Effector CD8-positive, alpha-beta T cell (primary cell): ENCODE measurements at regions not wholly inside any gene's neighbourhood (a gene's known extent, or its start where the extent isn't known, plus 50 kb on each side); places are given as distances from the start of the nearest gene placed in this dataset.

Experiments
- DNase-seq: peaks from one replicate; lab custom pipeline; 2025; lab: John Stamatoyannopoulos, UW

DNA sequence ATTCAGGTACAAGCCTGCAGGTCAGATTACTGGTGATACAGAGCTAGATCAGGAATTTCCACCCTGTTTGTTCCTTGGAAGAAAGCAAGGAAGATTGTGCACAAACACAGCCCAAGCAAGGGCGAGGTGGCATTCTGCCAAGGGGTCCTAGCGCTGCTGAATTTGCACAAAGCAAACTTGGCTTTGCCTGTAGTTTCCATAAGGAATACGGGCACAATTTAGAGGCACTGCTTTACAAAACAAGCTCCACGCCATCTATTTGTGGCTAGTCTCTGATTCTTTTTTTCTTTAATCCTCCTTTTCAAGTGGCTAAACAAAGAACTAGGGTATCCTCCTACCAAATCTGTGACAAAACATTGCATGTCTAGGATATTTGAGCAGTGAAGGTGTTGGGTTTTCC is 195.5 kb upstream of the ACVR2A start:
- no peak for DNase-seq

DNA sequence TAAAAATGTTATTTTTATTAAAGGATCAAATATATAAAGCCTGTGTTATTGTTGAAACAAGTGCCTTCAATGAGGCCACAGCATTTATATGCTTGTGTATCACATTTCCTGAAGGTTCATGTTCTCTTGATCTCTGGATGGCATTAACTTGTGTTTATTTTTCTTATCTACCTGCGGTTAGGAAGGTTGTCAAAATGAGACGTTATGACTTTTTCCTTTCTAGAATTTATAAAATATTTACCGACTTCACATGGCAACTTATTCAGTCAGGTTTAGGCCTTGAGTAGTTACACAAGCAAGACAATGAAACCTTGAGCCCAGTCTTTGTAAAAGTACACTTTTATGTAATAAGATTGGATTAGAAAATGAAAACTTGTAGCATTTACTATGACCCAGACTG is 196.4 kb upstream of the ACVR2A start:
- no peak for DNase-seq

DNA sequence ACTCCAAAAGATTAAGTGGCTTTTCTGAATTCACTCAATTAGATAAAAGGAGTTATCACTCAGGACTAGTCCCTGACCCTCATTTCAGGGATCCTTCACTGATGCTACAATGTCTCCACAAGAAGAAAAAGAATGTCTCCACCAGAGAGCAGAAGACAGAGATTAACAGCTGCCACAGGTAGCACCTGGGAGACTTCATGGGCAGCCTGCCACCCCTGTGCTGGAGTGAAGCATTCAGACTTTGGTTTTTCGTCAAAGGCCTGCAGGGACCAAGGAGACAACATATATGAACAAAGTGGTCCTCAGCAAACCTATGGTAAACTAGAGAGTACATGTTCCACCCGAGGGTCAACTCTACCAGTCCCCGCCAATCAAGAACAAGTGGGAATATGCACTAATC is 197.0 kb upstream of the ACVR2A start:
- no peak for DNase-seq

DNA sequence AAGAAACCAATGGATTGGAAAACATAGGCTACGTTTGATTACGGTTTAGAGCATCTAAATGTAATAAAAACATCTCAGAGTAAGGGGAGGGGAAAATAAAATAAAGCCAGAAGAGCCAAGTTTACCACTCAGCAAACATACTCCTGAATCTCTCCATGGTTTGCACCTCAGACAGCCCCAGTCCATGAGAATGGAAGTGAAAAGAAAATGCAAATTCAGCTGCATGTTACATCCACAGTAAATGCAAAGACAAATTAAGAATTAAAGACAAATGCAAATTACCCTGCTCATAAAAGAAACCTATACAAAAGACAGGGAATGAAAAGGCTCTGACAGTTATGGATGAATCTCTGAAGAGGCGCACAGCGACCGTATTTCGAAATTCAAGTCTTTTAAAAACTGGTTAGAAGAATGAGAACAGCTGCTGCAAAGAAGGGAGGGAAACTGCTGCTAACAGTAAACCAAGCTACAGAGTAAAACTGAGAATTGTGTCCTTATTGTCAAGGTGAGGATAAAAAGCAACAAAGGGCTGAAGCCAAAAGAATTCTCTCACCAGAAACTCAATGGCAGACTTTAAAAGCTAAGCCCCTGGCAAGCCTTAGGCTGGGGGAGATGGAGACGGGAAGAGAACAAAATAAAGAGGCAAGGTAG is 197.9 kb upstream of the ACVR2A start:
- DNase-seq = no peak

DNA sequence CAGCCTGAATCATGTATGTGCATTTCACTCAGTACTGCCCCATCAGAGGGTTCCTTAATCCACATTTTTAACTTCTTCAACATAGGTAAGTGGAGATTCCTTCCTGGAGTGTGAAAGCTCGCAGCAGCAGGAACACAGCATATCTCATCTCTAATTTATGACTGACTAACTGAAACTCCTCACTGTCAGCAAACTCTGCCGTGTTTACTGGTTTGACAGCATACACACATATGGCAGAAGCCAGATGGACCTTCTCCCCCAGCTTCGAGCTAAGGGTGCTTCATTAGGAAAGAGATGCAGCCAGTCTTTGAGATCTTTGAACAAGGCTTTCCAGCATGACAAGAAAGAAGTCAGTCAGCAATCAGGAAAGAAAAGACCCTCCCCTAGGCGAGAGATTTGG is 200.3 kb upstream of the ACVR2A start:
- no peak for DNase-seq

DNA sequence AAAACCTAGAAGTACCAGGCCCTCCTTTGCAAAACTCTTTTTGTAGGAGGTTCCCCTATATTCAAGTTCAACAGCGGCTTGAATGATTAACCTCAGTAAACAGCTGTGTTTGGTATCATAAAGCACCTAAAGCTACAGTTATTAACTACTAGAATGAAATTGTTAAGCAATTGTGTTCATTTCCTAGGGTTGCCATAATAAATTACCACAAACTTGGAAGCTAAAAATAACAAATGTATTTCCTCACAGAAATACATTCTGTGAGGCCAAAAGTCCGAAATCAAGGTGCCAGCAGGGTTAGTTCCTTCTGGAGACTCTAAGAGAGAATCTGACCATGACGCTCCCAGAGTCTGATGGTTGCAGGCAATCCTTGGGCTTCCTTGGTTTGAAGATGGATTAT is 202.1 kb upstream of the ACVR2A start:
- DNase-seq = no peak

DNA sequence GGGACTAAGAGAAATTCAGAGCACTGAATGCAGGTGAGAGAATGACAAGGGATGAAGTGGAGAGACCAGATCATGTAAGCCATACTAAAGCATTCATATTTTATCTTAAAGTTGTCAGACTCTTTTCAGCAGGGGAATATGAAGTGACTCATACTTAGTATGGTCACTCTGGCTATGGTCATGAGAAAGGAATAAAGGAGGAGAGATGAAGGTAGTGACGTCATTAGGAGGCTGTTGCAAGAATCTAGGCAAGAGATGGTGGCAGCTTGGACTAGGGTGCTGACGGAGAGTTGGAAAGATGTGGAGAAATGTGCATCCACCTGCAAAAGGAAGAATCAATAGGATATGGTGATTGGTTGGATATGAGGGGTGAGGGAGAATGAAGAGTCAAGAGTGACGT is 203.2 kb upstream of the ACVR2A start:
- no peak for DNase-seq

DNA sequence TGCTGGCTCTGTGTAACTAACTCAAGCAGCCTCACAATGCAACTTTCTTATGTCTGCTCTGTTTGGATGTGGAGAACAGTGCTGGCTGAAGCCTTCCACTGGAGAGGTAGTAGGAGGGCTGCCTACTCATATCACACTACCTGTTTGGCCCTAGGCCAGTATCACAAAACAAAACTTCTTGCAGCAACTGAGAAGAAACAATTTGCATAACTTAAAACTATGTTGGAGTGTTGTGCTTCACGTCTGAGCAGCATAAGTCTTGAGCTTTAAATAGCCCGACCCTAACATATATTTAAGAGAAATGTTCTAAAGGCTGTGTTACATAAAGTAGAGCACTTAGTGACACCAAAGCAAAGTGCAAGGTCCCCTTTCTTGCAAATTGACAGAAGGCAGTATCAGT is 204.9 kb upstream of the ACVR2A start:
- no peak for DNase-seq

DNA sequence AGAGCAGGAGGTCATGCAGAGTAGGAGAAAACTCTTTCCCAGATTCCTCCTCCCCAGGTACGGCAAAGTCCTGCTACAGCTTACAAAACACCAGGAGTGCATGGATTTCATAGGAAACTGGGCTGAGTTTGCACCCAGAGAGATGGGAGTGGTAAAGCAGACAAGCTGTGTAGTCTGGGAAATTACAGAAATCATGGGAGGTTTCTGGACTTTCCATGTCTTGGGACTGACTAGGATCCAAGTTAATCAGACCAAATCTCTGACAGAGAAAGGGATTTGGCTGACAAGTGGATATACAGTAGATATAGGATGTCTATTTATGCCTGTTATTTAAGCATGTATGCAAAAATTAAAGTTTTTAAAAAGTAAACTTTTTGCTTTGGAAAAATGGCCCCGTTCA is 205.4 kb upstream of the ACVR2A start:
- DNase-seq = no peak

DNA sequence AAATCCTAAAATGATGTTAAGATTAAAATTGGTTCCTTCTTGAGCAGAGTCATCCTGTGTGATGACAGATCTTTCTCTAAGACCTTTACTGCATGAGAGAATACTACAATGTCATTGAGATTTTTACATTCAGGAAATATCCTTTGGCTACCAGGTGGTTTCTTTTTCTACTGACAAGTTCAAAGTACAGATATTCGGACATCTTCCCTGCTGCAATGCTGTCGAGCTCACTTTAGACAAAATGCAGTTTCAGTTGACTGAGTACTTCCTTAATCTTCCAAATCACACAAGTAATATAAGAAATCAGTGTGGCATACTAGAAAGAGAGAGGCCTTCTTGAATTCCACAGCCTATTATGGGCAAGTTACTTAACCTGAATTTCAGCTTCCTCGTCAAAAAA is 207.9 kb upstream of the ACVR2A start:
- no peak for DNase-seq

DNA sequence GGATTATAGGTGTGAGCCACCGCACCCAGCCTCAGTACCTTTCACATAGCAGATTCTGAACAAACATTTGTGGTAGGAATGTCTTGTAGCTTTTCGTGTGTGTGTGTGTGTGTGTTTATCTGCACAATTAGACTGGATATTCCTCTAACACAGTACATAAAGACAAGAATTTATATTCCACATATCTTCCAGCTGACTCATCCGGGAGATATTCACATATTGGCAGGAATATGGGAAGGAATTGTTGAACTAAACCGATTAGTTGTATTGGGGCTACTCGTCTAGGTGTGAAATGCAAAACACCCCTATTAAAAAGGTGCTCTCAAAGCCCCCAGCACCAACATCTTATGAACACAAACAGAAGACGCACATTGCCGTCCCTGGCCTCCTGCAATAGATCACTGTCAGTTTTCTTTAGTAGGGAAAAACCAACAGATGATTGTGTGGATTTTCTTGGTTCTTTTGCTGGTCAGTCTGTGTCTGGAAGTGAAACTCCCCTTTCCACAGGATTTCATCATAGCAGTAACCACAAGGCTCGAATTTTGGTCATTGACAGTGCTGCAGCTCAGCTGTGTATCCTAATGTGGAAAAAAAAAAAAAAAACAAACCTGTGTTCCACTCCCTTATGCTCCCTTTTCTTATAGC is 208.5 kb upstream of the ACVR2A start:
- no peak for DNase-seq

DNA sequence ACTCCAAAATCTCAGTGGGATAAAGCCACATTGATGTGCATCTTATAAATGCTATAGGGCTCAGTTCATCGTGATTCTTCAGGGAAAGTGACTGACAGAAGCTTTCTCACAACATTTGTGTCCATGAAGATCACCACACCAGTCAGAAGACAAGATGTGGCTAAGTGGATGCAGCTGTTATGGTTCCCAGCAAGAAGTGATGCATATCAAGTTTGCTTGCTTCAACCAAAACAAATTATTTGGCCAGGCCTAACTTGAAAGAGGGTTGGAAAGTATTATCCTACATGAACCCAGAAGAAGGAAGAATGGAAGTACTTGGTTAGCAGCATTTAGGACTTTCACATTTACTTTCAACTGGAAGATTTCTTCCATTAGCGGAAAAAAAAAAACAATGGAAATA is 210.0 kb upstream of the ACVR2A start:
- DNase-seq = no peak

DNA sequence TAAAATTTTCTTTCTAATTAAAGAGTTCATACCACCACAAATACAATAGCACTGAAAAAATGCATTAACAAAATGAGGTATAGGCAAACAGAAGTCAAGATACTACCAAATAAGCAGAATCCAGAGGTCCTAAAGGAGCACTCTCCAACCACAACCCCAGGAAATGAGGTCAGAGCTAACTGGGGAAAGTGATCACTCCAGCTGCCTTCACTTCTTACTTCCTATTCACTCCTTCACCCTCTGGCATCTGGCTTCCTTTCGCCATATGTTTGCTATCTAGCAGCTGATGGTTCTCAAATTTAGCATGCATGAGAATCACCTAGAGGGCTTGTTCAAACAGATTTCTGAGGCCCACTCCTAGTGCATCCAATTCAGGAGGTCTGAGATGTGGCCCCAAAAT is 212.6 kb upstream of the ACVR2A start:
- DNase-seq = no peak

DNA sequence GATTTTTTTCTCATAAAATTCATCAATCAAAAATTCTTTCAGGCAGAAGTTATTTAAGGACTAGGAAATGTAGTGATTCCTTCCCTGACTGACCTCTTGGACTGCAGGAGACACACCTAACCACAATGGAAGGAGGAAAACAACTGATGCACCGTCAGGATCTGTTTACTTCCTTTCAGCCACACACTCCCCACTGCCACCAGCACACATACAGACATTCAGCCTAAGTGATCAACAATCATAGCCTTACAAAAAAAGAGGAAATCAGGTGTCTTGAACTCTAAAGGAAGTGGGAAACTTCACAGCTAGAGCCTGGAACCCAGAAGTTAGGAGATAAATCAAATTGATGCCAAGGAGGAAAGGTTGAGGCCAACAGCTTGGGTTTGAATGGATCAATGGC is 213.5 kb upstream of the ACVR2A start:
- no peak for DNase-seq

DNA sequence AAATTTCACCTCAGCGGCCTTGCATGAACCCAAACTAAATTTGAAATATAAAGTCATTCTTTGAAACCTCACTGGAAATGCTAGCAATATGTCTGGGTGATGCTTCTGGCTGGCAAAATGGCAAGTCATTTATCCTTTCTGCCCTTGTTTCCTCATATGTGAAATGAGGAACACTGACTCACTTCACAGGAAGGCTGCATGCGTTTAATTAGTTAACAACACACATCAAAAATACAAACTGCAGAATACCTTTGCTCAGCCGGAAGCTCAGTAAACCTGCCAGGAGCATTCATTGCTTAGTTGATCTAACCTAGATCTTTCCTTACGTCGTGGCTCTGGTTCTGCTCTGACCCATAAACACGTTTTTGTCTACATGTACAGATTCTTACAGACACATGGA is 214.2 kb upstream of the ACVR2A start:
- DNase-seq = no peak

DNA sequence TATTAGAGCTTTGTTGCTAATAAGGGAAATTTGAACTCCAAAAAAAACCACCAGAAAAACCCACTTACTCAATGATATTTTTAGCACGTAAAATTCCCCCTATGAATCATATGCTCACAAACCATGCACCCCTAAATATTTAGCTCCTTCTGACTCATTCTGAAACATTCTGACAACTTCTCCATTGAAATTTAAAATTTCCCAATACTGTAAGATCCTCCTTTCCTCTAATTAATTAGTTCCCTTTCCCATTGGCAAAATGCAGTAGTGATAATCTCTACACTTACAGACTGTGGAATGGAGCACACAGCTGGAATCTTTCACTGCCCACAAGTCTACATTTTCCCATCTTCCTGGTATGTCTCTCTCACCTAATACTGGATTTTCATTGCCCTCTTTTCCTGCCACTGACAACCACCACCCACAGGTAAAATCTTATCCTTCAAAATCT is 215.8 kb upstream of the ACVR2A start:
- DNase-seq = no peak

DNA sequence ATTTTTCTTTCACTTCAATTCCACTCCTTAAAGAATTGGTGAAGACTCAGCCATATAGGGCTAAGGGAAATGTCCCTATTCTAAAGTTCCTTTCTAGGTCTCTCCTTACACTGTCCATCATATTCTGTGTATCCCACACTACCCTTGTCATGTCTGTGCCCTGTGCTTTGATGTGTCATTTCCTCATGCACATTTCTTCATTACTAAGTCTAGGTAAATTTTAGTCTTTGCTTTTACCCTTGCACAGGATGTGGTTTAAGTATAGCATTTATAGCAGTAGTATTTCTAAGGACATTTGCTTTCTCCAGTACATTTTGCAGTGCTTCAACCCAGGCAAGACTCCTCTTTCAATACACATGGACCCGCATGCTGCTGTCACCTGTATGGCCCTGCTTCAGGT is 221.5 kb upstream of the ACVR2A start:
- no peak for DNase-seq

DNA sequence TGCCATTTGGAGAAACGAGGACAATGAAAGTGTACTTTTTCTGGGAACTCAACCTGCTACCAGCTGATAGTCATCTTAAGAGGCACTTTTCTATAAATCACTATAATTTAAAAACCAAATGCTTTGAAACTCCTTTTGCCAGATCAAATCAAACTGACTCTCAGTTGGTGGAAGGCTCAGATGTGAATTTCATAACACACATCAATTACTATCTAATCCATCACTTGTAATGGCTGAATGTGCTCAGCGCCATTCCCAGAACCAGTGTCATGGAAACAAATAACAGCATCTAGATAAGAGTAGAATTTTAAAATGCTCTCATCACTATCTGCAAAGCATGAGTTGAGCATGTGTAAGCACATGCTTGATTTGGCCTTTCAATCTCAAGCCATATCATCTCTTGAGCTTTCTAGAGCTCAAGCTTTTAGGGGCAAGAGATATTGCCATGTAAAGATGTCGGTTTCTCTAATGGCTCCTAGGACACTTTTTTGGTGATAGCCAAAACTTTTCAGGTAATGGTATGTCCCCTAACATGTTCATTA is 223.1 kb upstream of the ACVR2A start:
- no peak for DNase-seq

DNA sequence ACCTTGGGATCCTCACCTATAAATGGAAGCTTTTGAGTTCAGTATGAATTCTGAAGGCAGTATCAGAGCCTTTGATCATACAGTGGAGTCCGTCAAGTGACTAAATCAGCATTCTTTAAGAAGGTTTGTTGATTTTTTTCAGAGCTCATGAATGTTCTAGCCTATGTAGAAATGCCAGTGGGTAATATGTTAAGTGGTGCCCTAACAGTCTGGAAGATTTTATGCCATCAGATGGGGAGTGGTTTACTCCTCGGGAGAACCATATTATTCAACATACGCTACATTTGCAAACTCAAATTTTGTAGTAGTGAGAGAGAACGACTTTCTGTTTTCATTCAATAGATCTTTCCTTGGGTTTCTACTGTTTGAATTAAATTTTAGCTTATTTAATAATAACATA is 225.0 kb upstream of the ACVR2A start:
- no peak for DNase-seq

DNA sequence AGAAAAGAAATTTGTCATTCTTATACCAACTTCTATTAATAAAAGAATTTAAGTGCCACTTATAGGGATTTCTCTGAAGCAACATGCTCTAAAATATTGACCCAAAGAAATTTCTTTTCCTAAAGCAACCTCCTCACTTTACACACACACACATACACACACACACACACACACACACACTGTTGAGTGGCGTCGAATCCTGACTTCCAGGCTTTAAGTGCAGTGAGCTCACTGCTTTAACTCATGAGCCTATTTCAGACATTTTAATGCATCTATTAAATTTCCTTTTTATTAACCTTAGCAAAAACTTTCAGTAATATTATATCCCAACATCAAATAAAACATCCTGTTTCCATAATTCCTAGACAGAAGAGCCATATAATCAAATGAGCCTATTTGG is 229.1 kb upstream of the ACVR2A start:
- no peak for DNase-seq

DNA sequence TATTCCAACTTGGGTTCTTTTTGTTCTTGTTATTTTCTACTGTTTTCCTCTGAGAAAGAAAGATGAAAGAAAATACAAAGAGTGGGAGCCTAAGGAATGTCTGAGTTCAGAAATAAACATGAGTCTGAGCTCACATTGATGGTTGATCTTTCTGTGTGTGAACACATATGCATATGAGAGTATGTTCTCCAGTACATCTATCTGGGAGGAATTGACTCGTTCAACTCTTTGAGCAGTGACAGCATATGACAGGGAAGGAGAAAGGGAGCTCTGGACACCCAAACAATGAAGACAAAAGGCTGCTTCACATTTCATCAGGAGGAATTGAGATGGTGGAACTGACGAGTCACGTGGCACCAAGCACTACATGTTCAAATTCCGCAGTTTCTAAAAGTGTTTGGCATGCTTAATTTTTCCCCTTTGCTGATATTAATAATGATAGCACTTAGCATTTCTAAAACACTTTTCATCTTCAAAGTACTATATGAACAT is 229.8 kb upstream of the ACVR2A start:
- DNase-seq = no peak

DNA sequence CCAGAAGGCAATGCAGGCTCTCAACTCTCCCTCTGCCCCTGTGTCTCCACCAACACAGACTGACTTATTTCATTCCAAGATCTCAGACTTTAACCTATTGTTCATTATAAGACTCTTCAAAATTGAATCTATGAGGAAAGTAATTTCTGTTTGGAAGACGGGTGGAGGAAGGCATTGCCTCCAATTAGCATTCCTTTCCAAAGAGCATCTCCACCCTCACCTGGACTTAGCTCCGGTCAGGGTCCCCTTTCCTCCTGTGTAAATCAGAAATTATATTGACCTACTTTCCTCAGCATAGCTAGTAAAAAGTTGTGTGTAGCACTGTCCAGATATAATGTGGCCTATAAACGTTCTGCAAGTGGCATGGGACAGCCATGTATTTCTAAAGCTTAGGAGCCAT is 230.4 kb upstream of the ACVR2A start:
- no peak for DNase-seq

DNA sequence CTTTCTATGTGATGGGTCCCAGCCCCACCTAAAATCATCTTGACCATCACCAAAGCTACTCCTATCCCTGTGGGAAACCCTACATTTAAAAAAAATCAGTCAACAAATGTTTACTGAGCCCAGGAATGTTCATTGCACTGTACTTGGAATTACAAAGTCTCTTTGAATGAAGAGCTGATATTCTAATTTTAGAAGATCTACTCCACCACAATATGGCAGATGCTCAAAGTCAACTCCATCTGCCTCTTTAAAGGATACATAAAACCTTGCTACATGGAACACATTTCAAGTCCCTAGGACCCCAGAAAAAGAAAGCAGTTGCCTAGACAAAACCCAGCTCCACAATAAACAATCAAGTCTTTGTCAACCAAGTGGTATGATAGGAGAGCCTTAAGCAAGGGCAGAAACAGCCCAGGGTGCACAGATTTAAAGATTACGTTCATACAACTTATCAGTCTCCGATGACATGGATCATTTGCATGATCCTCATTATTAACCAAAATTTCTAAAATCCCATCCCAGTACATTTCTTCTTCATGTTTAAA is 234.3 kb upstream of the ACVR2A start:
- no peak for DNase-seq
